SJSA1 (cell line): ENCODE measurements at regions not wholly inside any gene's neighbourhood (a gene's known extent, or its start where the extent isn't known, plus 50 kb on each side); places are given as distances from the start of the nearest gene placed in this dataset.
"Not testable (repeated sequence)": the region's sequence is repeated elsewhere in the genome, so short reads cannot be mapped to it uniquely, and the experiment has no call there.

Experiments used
- DNase-seq, 2 experiments: peaks; one replicate each; pipeline ENCODE4 v3.0.0-alpha.2; 2015 to 2020; ENCODE audit warnings: low spot score in 2 of 2, low read depth in 1 of 2
- H3K27ac ChIP-seq: fragments of 250-450 bp; sonication (Bioruptor Pico); 2 replicates; pipeline ENCODE4 v1.5.1; 2020; ENCODE audit warnings: mild to moderate bottlenecking, moderate library complexity
- H3K27me3 ChIP-seq: fragments of 250-450 bp; sonication (Bioruptor Pico); replicated peaks from 2 replicates; pipeline ENCODE4 v1.5.1; 2020; ENCODE audit warnings: mild to moderate bottlenecking, moderate library complexity
- H3K36me3 ChIP-seq: fragments of 250-450 bp; sonication (Bioruptor Pico); 2 replicates; pipeline ENCODE4 v1.5.1; 2020; ENCODE audit warnings: mild to moderate bottlenecking
- H3K4me1 ChIP-seq: fragments of 250-450 bp; sonication (Bioruptor Pico); replicated peaks from 2 replicates; pipeline ENCODE4 v1.6.1; 2021; ENCODE audit warnings: mild to moderate bottlenecking
- H3K4me3 ChIP-seq: fragments of 250-450 bp; sonication (Bioruptor Pico); 2 replicates; pipeline ENCODE4 v1.5.1; 2020; ENCODE audit warnings: mild to moderate bottlenecking
- H3K9me3 ChIP-seq: fragments of 250-450 bp; sonication (Bioruptor Pico); replicated peaks from 2 replicates; pipeline ENCODE4 v1.5.1; 2020; ENCODE audit warnings: mild to moderate bottlenecking

- not testable (repeated sequence) for H3K4me1 ChIP-seq, H3K27me3 ChIP-seq, DNase-seq, H3K9me3 ChIP-seq, H3K36me3 ChIP-seq, H3K4me3 ChIP-seq, H3K27ac ChIP-seq
Measured at GRCh38 chr1:143496526-143497373, 475.0 kb downstream of the FAM72C start.
